SK-N-SH treated with all-trans-retinoic acid at 6 μM for 48 hours (cell line): ENCODE measurements at regions not wholly inside any gene's neighbourhood (a gene's known extent, or its start where the extent isn't known, plus 50 kb on each side); places are given as distances from the start of the nearest gene placed in this dataset.

ENCODE experiments used
- ISL1 ChIP-seq: fragments of 250-450 bp; sonication (Bioruptor Pico); IDR thresholded peaks from 2 replicates; pipeline ENCODE4 v2.1.2; 2022; ENCODE audit warnings: mild to moderate bottlenecking, moderate library complexity
- TCF4 ChIP-seq: fragments of 250-450 bp; sonication (Bioruptor Pico); IDR thresholded peaks from 2 replicates; pipeline ENCODE4 v1.8.0; 2021; ENCODE audit warnings: mild to moderate bottlenecking, moderate library complexity, borderline replicate concordance

- TF ChIP-seq TCF4 (CRISPR knock-in tag), result no peak
- no peak for TF ChIP-seq ISL1 (CRISPR knock-in tag)
These were observed 549.1 kb downstream of the INSC start for GRCh38 chr11:15663777-15664218.
